ENCODE measurements at regions not wholly inside any gene's neighbourhood (a gene's known extent, or its start where the extent isn't known, plus 50 kb on each side); places are given as distances from the start of the nearest gene placed in this dataset.
"Not testable (repeated sequence)": the region's sequence is repeated elsewhere in the genome, so short reads cannot be mapped to it uniquely, and the experiment has no call there.

- H3K9me2 ChIP-seq (replicated peaks; ENCODE audit: low read depth, low read length), result no peaks in the 10 kb centered on the region
- no peak overlapping the region for H2AFZ ChIP-seq (ENCODE audit: low read length)
- peaks cover 95% of the 10 kb centered on the region for H3K79me2 ChIP-seq (ENCODE audit: insufficient read depth, low read length)
- no peak for TF ChIP-seq EZH2phosphoT487 (IDR thresholded peaks at IDR 0.05; ENCODE audit: borderline replicate concordance)
- TF ChIP-seq, protein P1, sequence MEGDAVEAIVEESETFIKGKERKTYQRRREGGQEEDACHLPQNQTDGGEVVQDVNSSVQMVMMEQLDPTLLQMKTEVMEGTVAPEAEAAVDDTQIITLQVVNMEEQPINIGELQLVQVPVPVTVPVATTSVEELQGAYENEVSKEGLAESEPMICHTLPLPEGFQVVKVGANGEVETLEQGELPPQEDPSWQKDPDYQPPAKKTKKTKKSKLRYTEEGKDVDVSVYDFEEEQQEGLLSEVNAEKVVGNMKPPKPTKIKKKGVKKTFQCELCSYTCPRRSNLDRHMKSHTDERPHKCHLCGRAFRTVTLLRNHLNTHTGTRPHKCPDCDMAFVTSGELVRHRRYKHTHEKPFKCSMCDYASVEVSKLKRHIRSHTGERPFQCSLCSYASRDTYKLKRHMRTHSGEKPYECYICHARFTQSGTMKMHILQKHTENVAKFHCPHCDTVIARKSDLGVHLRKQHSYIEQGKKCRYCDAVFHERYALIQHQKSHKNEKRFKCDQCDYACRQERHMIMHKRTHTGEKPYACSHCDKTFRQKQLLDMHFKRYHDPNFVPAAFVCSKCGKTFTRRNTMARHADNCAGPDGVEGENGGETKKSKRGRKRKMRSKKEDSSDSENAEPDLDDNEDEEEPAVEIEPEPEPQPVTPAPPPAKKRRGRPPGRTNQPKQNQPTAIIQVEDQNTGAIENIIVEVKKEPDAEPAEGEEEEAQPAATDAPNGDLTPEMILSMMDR (conservative IDR thresholded peaks at IDR 0.05; ENCODE audit: low read length), result peak; percentile 93
- no peak overlapping the region for H3K9ac ChIP-seq (ENCODE audit: low read depth, low read length, poor library complexity, severe bottlenecking)
- H3F3A ChIP-seq (ENCODE audit: low read depth), result no peaks in the 10 kb centered on the region
- H4K20me1 ChIP-seq (ENCODE audit: insufficient read depth, low read length, poor library complexity, severe bottlenecking), result peaks cover 29% of the 10 kb centered on the region
- no peak overlapping the region for H3K4me2 ChIP-seq (ENCODE audit: low read depth, low read length, poor library complexity, severe bottlenecking)
- H3K4me3 ChIP-seq (ENCODE audit: low read length, poor library complexity, severe bottlenecking), result no peak overlapping the region
- H3K27me3 ChIP-seq (ENCODE audit: insufficient read depth, low read length, poor library complexity, severe bottlenecking), result no peaks in the 10 kb centered on the region
- peaks cover 3% of the 10 kb centered on the region for H3K9me3 ChIP-seq (ENCODE audit: insufficient read depth, low read depth, low read length)
- no peaks in the 10 kb centered on the region for H3K36me3 ChIP-seq (ENCODE audit: insufficient read depth, low read length)
- peaks cover 3% of the 10 kb centered on the region for H3K4me1 ChIP-seq (ENCODE audit: insufficient read depth, low read length, poor library complexity, severe bottlenecking)
Observed at GRCh38 chr14:99995700-99996356, 69.4 kb upstream of the EVL start.

GRCh38 chr14:99996951-99997571 is 68.2 kb upstream of the EVL start:
- Histone ChIP-seq H3K27me3 (ENCODE audit: insufficient read depth, low read length, poor library complexity, severe bottlenecking) (no peaks in the 10 kb centered on the region), H2AFZ (ENCODE audit: low read length) (no peak overlapping the region), H3K9me3 (ENCODE audit: insufficient read depth, low read depth, low read length) (peaks cover 3% of the 10 kb centered on the region), H3K4me3 (ENCODE audit: low read length, poor library complexity, severe bottlenecking) (no peak overlapping the region), H4K20me1 (ENCODE audit: insufficient read depth, low read length, poor library complexity, severe bottlenecking) (peaks cover 29% of the 10 kb centered on the region), H3K79me2 (ENCODE audit: insufficient read depth, low read length) (peaks cover 95% of the 10 kb centered on the region), H3K9me2 (replicated peaks; ENCODE audit: low read depth, low read length) (no peaks in the 10 kb centered on the region), H3K9ac (ENCODE audit: low read depth, low read length, poor library complexity, severe bottlenecking) (no peak overlapping the region), H3F3A (ENCODE audit: low read depth) (no peaks in the 10 kb centered on the region), H3K4me1 (ENCODE audit: insufficient read depth, low read length, poor library complexity, severe bottlenecking) (peaks cover 3% of the 10 kb centered on the region), H3K36me3 (ENCODE audit: insufficient read depth, low read length) (no peaks in the 10 kb centered on the region), H3K4me2 (ENCODE audit: low read depth, low read length, poor library complexity, severe bottlenecking) (no peak overlapping the region)
- TF ChIP-seq, protein P1 (conservative IDR thresholded peaks at IDR 0.05; ENCODE audit: low read length), result no peak
- TF ChIP-seq EZH2phosphoT487 (IDR thresholded peaks at IDR 0.05; ENCODE audit: borderline replicate concordance), result no peak

GRCh38 chr14:100000398-100000797 is 64.8 kb upstream of the EVL start:
- H3K4me3 ChIP-seq (ENCODE audit: low read length, poor library complexity, severe bottlenecking); H3K27me3 ChIP-seq (ENCODE audit: insufficient read depth, low read length, poor library complexity, severe bottlenecking); H3K4me2 ChIP-seq (ENCODE audit: low read depth, low read length, poor library complexity, severe bottlenecking); H3K9ac ChIP-seq (ENCODE audit: low read depth, low read length, poor library complexity, severe bottlenecking); H3F3A ChIP-seq (ENCODE audit: low read depth); H4K20me1 ChIP-seq (ENCODE audit: insufficient read depth, low read length, poor library complexity, severe bottlenecking); H3K4me1 ChIP-seq (ENCODE audit: insufficient read depth, low read length, poor library complexity, severe bottlenecking); H3K36me3 ChIP-seq (ENCODE audit: insufficient read depth, low read length); H3K9me2 ChIP-seq (replicated peaks; ENCODE audit: low read depth, low read length); H2AFZ ChIP-seq (ENCODE audit: low read length): not testable (repeated sequence)
- Histone ChIP-seq H3K79me2 (ENCODE audit: insufficient read depth, low read length) (peaks cover 81% of the 10 kb centered on the region), H3K9me3 (ENCODE audit: insufficient read depth, low read depth, low read length) (peaks cover 12% of the 10 kb centered on the region; the same call in 1 of the 2 replicates)
